GM23248 (cell line): ENCODE measurements at regions not wholly inside any gene's neighbourhood (a gene's known extent, or its start where the extent isn't known, plus 50 kb on each side); places are given as distances from the start of the nearest gene placed in this dataset.

Experiments
- EZH2 ChIP-seq: fragments of 200-600 bp; sonication (generic); IDR thresholded peaks from 2 replicates; pipeline ENCODE4 v1.6.1; 2018; ENCODE audit warnings: antibody characterized with exemption, mild to moderate bottlenecking; ENCODE audit not compliant: insufficient read depth, poor library complexity, severe bottlenecking
- EZH2phosphoT487 ChIP-seq: fragments of 200-600 bp; sonication (generic); IDR thresholded peaks from 2 replicates; pipeline ENCODE4 v1.6.1; 2018; ENCODE audit warnings: antibody characterized with exemption, moderate library complexity, mild to moderate bottlenecking, low read depth; ENCODE audit not compliant: insufficient read depth

GRCh38 chr4:136277741-136278140 lies 1254.6 kb downstream of the PCDH18 start:
- TF ChIP-seq EZH2 (no peak), EZH2phosphoT487 (no peak)
